ENCODE measurements at regions not wholly inside any gene's neighbourhood (a gene's known extent, or its start where the extent isn't known, plus 50 kb on each side); places are given as distances from the start of the nearest gene placed in this dataset.

- Histone ChIP-seq H3K79me2 (ENCODE audit: insufficient read depth, low read length) (no peaks in the 10 kb centered on the region), H3K79me1 (ENCODE audit: insufficient read depth, low read depth, low read length, poor library complexity, severe bottlenecking) (no peaks in the 10 kb centered on the region), H4K5ac (ENCODE audit: insufficient read length, low read depth, low read length) (no peak overlapping the region), H2BK5ac (ENCODE audit: insufficient read length, low read length) (no peak overlapping the region), H2BK12ac (ENCODE audit: insufficient read length, low read depth, low read length) (no peak overlapping the region), H3K9ac (ENCODE audit: extremely low read depth, insufficient read length, low read length) (no peak overlapping the region), H3K9me3 (ENCODE audit: control insufficient read depth, low read depth, low read length) (no peaks in the 10 kb centered on the region), H3T11ph (ENCODE audit: low read length) (no peak overlapping the region), H3K27me3 (ENCODE audit: insufficient read depth, low read length) (no peaks in the 10 kb centered on the region), H3K4ac (ENCODE audit: low read depth, low read length) (no peak overlapping the region), H3K18ac (ENCODE audit: insufficient read length, low read depth, low read length) (no peak overlapping the region), H3K4me1 (ENCODE audit: insufficient read depth, low read length) (no peaks in the 10 kb centered on the region; the same call in 1 of the 2 replicates), H3K23me2 (ENCODE audit: insufficient read length, low read depth, low read length, poor library complexity, severe bottlenecking) (no peaks in the 10 kb centered on the region), H2BK15ac (ENCODE audit: low read depth, low read length) (no peak overlapping the region), H3K4me2 (ENCODE audit: insufficient read depth, insufficient read length, low read length) (no peak overlapping the region), H2BK120ac (ENCODE audit: low read depth, low read length, poor library complexity, severe bottlenecking) (no peak overlapping the region), H2AK5ac (ENCODE audit: insufficient read length, low read length) (no peak overlapping the region), H2AFZ (ENCODE audit: low read length) (no peak overlapping the region), H4K8ac (replicated peaks; ENCODE audit: insufficient read length, low read depth, low read length) (no peak overlapping the region), H3K23ac (ENCODE audit: insufficient read length, low read depth, low read length) (no peak overlapping the region), H4K91ac (ENCODE audit: insufficient read length, low read depth, low read length) (no peak overlapping the region), H2BK20ac (ENCODE audit: low read depth, low read length, poor library complexity, severe bottlenecking) (no peak overlapping the region), H4K20me1 (ENCODE audit: control insufficient read depth, insufficient read depth, insufficient read length) (no peaks in the 10 kb centered on the region), H3K27ac (ENCODE audit: insufficient read length, low read depth, low read length) (no peak overlapping the region), H3K56ac (ENCODE audit: insufficient read length, low read depth, low read length) (no peak overlapping the region), H3K14ac (ENCODE audit: insufficient read depth, low read length) (no peak overlapping the region)
- no peak overlapping the region for H3K4me3 Mint-ChIP-seq
- peaks cover 8 to 12% of the 10 kb centered on the region in 2 experiments for H3K4me1 Mint-ChIP-seq
- peak overlapping the region; percentile 48 to 72 (median 71); a peak in 4 of 7 replicates for H3K27ac Mint-ChIP-seq
- no CpG with 5 or more reads among the region's 1 CpG for WGBS (ENCODE audit: extremely low coverage, insufficient read length, low lambda C conversion rate)
- no peaks in the 10 kb centered on the region for H3K27me3 Mint-ChIP-seq (ENCODE audit: low read depth)
- H3K36me3 Mint-ChIP-seq (ENCODE audit: insufficient read depth in 1 of 3, low read depth in 3 of 3): no peaks in the 10 kb centered on the region
- H3K9me3 Mint-ChIP-seq: no peaks in the 10 kb centered on the region; a peak in 1 of 5 replicates
- DNase-seq: peak; percentile 40
- no peak for TF ChIP-seq CTCF (conservative IDR thresholded peaks at IDR 0.05)
Measured at GRCh38 chr9:118473521-118473920, 769.3 kb downstream of the TLR4 start.

Measured in H9 (cell line).